Breast epithelium (tissue), 4 donors: ENCODE measurements at regions not wholly inside any gene's neighbourhood (a gene's known extent, or its start where the extent isn't known, plus 50 kb on each side); places are given as distances from the start of the nearest gene placed in this dataset.

Experiments used
- DNase-seq, 2 donors: peaks; one replicate each; pipeline ENCODE4 v3.0.0-alpha.2; 2019; ENCODE audit warnings: low spot score in 2 of 2
- H3K27ac ChIP-seq, 2 donors: fragments of 200-600 bp; sonication (generic) in 1 of 2; one replicate each; pipeline ENCODE4 v1.5.1; 2016 to 2019; ENCODE audit warnings: mild to moderate bottlenecking in 1 of 2
- H3K27me3 ChIP-seq, 2 donors: fragments of 200-600 bp; sonication (generic) in 1 of 2; one replicate each; pipeline versions ENCODE4 v1.5.1 to v1.6.0; 2017 to 2019; ENCODE audit warnings: control low read depth in 1 of 2, mild to moderate bottlenecking in 1 of 2
- H3K36me3 ChIP-seq: fragments of 200-600 bp; one replicate; pipeline ENCODE4 v1.5.1; 2019
- H3K4me1 ChIP-seq, 2 donors: fragments of 200-600 bp; sonication (generic); one replicate each; pipeline ENCODE4 v1.5.1; 2016 to 2019; ENCODE audit warnings: control low read depth in 1 of 2
- H3K4me3 ChIP-seq, 3 donors: fragments of 200-600 bp; sonication (generic); 1 replicate in 2 of 3; 2 replicates in 1 of 3; pipeline ENCODE4 v1.5.1; 2016 to 2019; ENCODE audit warnings: mild to moderate bottlenecking in 3 of 3, moderate library complexity in 2 of 3
- H3K9me3 ChIP-seq, 2 donors: fragments of 200-600 bp; sonication (generic) in 1 of 2; one replicate each; pipeline ENCODE4 v1.5.1; 2016 to 2019; ENCODE audit warnings: control low read depth in 1 of 2
- CTCF ChIP-seq, 3 donors: fragments of 450-650 bp; IDR thresholded peaks; one replicate each; pipeline ENCODE4 v1.5.1; 2016 to 2017; ENCODE audit warnings: antibody characterized with exemption in 3 of 3, mild to moderate bottlenecking in 3 of 3, moderate library complexity in 3 of 3
- POLR2A ChIP-seq: fragments of 450-650 bp; IDR thresholded peaks from one replicate; pipeline ENCODE4 v1.6.1; 2016; ENCODE audit warnings: antibody characterized with exemption, mild to moderate bottlenecking, moderate library complexity
- POLR2AphosphoS5 ChIP-seq, 3 donors: sonication (generic); formaldehyde crosslinking; IDR thresholded peaks; one replicate each; pipeline ENCODE4 v1.6.1; 2017; ENCODE audit warnings: antibody characterized with exemption in 3 of 3
- intact Hi-C: fragments of 100-400 bp; cut with DNase I; formaldehyde crosslinking; loops from one replicate; pipeline ENCODE4 v1.15.1; 2023; ENCODE audit warnings: low total_unique reads

GRCh38 chr16:79756571-79756970, 156.0 kb upstream of the MAF start:
- no peaks in the 10 kb centered on the region for H3K36me3 ChIP-seq
- intact Hi-C loops, result no loop called here
- TF ChIP-seq CTCF (IDR thresholded peaks at IDR 0.05) (no peak), POLR2A (no peak), POLR2AphosphoS5 (IDR thresholded peaks at IDR 0.05) (no peak)
- H3K4me1 ChIP-seq, result peaks cover 0 to 12% of the 10 kb centered on the region in 2 donors
- no peaks in the 10 kb centered on the region for H3K27me3 ChIP-seq
- DNase-seq, result no peak
- H3K9me3 ChIP-seq, result no peaks in the 10 kb centered on the region
- H3K4me3 ChIP-seq, result no peak overlapping the region
- no peak overlapping the region for H3K27ac ChIP-seq

- Histone ChIP-seq H3K27me3 (no peaks in the 10 kb centered on the region), H3K27ac (no peak overlapping the region), H3K4me3 (no peak overlapping the region), H3K36me3 (no peaks in the 10 kb centered on the region), H3K9me3 (no peaks in the 10 kb centered on the region), H3K4me1 (peaks cover 0 to 16% of the 10 kb centered on the region in 2 donors)
- TF ChIP-seq POLR2A, result no peak
- TF ChIP-seq CTCF (IDR thresholded peaks at IDR 0.05), result no peak
- TF ChIP-seq POLR2AphosphoS5 (IDR thresholded peaks at IDR 0.05), result no peak
- DNase-seq, result no peak
- intact Hi-C loops, result no loop called here
Observed at GRCh38 chr16:79754501-79754900, 154.0 kb upstream of the MAF start.

GRCh38 chr16:79754081-79754480, 153.5 kb upstream of the MAF start:
- Histone ChIP-seq H3K27me3 (no peaks in the 10 kb centered on the region), H3K9me3 (no peaks in the 10 kb centered on the region), H3K4me1 (peaks cover 0 to 16% of the 10 kb centered on the region in 2 donors), H3K4me3 (no peak overlapping the region), H3K36me3 (no peaks in the 10 kb centered on the region), H3K27ac (no peak overlapping the region)
- intact Hi-C loops, result no loop called here
- TF ChIP-seq CTCF (IDR thresholded peaks at IDR 0.05) (no peak), POLR2AphosphoS5 (IDR thresholded peaks at IDR 0.05) (no peak), POLR2A (no peak)
- DNase-seq, result no peak

GRCh38 chr16:79753286-79753685, 152.7 kb upstream of the MAF start:
- H3K9me3 ChIP-seq, result no peaks in the 10 kb centered on the region
- no peak for TF ChIP-seq POLR2AphosphoS5 (IDR thresholded peaks at IDR 0.05)
- TF ChIP-seq CTCF (IDR thresholded peaks at IDR 0.05), result no peak
- TF ChIP-seq POLR2A, result no peak
- no peak overlapping the region for H3K27ac ChIP-seq
- no peaks in the 10 kb centered on the region for H3K27me3 ChIP-seq
- no peak overlapping the region for H3K4me3 ChIP-seq
- no peaks in the 10 kb centered on the region for H3K36me3 ChIP-seq
- no peak for DNase-seq
- H3K4me1 ChIP-seq, result peaks cover 0 to 16% of the 10 kb centered on the region in 2 donors
- intact Hi-C loops, result no loop called here

GRCh38 chr16:79752396-79752795, 151.9 kb upstream of the MAF start:
- H3K4me3 ChIP-seq, result no peak overlapping the region
- intact Hi-C loops, result no loop called here
- H3K4me1 ChIP-seq, result peaks cover 0 to 16% of the 10 kb centered on the region in 2 donors
- no peaks in the 10 kb centered on the region for H3K36me3 ChIP-seq
- no peak for DNase-seq
- no peak for TF ChIP-seq POLR2AphosphoS5 (IDR thresholded peaks at IDR 0.05)
- TF ChIP-seq POLR2A, result no peak
- no peaks in the 10 kb centered on the region for H3K9me3 ChIP-seq
- no peaks in the 10 kb centered on the region for H3K27me3 ChIP-seq
- H3K27ac ChIP-seq, result peak overlapping the region; percentile 26 to 42
